Uterus (tissue), 2 donors: ENCODE measurements at regions not wholly inside any gene's neighbourhood (a gene's known extent, or its start where the extent isn't known, plus 50 kb on each side); places are given as distances from the start of the nearest gene placed in this dataset.

ENCODE experiments used
- CTCF ChIP-seq, 4 experiments: fragments of 200-600 bp in 2 of 4; fragments of 450-650 bp in 2 of 4; sonication (generic) in 2 of 4; IDR thresholded peaks; one replicate each; pipeline ENCODE4 v1.5.1; 2016 to 2019; ENCODE audit warnings: antibody characterized with exemption in 4 of 4, mild to moderate bottlenecking in 2 of 4, moderate library complexity in 1 of 4
- POLR2A ChIP-seq, 2 donors: fragments of 450-650 bp; IDR thresholded peaks; one replicate each; pipeline ENCODE4 v1.6.1; 2016; ENCODE audit warnings: antibody characterized with exemption in 2 of 2, mild to moderate bottlenecking in 1 of 2, moderate library complexity in 1 of 2

GRCh38 chr7:26609082-26609481 lies 255.3 kb downstream of the SKAP2 start:
- TF ChIP-seq POLR2A (IDR thresholded peaks at IDR 0.05) (no peak), CTCF (IDR thresholded peaks at IDR 0.05) (no peak)
